ENCODE measurements at regions not wholly inside any gene's neighbourhood (a gene's known extent, or its start where the extent isn't known, plus 50 kb on each side); places are given as distances from the start of the nearest gene placed in this dataset.
A peak's percentile ranks its signal among the peaks of the same experiment; 100 is the strongest.

DNA sequence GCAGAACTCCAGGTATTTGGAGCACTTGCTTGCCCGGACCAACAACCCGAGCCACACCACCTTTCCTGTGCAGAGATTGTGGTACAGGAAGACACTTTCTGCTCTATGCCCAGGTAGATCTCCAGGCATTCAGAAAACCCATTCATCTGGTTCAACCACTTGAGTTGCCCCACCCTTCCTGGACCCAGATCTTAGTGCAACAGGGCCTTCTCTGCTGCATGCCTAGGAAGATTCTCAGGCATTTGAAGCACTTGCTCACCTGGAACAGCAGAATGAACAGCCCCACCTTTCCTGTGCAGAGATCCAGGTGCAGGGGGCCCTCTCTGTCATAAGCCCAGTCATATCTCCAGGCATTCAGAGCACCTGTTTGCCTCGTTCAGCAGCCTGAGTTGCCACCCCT lies 412.8 kb upstream of the MGAT4C start:
- H3K4me3 ChIP-seq (replicated peaks; ENCODE audit: low read depth, low read length), result no peak overlapping the region
- DNase-seq (ENCODE audit: extremely low read depth, low read depth), result no peak
- no peak for TF ChIP-seq CTCF (IDR thresholded peaks at IDR 0.05; ENCODE audit: low read depth, low read length, missing control alignments)

DNA sequence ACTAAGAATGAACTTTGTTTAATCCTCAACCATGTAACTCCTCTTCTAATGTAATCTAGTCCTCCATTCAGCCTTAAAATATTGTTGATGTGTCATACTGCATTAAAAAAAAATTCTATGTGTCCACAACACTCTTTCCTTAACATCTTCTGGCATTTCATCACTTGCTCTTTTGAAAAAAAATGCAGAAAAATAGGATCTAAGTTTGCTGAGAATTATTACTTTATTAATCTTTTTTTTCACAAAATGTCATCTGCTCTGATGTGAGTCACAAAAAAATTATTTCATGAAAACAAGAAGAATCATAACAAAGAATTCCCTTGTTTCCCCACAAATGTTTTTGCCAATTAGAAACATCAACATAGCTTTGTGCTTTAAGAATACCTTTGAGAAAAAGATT lies 410.1 kb upstream of the MGAT4C start:
- no peak for TF ChIP-seq CTCF (IDR thresholded peaks at IDR 0.05; ENCODE audit: low read depth, low read length, missing control alignments)
- H3K4me3 ChIP-seq (replicated peaks; ENCODE audit: low read depth, low read length), result no peak overlapping the region
- no peak for DNase-seq (ENCODE audit: extremely low read depth, low read depth)

GRCh38 chr12:86663716-86664115 lies 407.5 kb upstream of the MGAT4C start:
- no peak for TF ChIP-seq CTCF (IDR thresholded peaks at IDR 0.05; ENCODE audit: low read depth, low read length, missing control alignments)
- no peak overlapping the region for H3K4me3 ChIP-seq (replicated peaks; ENCODE audit: low read depth, low read length)
- no peak for DNase-seq (ENCODE audit: extremely low read depth, low read depth)

DNA sequence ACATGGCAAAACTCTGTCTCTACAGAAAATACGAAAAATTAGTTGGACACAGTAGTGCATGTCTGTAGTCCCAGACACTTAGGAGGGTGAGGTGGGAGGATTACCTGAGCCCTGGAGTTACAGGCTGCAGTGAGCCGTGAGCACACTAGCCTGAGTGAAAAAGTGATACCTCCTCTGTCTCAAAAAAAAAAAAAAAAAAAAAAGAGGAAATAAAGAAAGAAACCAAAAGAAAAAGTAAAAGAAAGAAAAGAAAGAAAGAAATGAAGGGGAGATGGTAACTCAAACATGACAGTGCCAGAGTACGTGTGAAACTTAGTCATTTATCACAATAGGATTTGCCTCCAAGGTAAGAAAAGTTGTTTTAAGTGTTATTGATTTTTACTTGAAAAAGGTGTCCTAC lies 407.0 kb upstream of the MGAT4C start:
- no peak for TF ChIP-seq CTCF (IDR thresholded peaks at IDR 0.05; ENCODE audit: low read depth, low read length, missing control alignments)
- DNase-seq (ENCODE audit: extremely low read depth, low read depth), result no peak
- no peak overlapping the region for H3K4me3 ChIP-seq (replicated peaks; ENCODE audit: low read depth, low read length)

GRCh38 chr12:86662464-86662863 lies 406.3 kb upstream of the MGAT4C start:
- no peak overlapping the region for H3K4me3 ChIP-seq (replicated peaks; ENCODE audit: low read depth, low read length)
- TF ChIP-seq CTCF (IDR thresholded peaks at IDR 0.05; ENCODE audit: low read depth, low read length, missing control alignments), result no peak
- no peak for DNase-seq (ENCODE audit: extremely low read depth, low read depth)

DNA sequence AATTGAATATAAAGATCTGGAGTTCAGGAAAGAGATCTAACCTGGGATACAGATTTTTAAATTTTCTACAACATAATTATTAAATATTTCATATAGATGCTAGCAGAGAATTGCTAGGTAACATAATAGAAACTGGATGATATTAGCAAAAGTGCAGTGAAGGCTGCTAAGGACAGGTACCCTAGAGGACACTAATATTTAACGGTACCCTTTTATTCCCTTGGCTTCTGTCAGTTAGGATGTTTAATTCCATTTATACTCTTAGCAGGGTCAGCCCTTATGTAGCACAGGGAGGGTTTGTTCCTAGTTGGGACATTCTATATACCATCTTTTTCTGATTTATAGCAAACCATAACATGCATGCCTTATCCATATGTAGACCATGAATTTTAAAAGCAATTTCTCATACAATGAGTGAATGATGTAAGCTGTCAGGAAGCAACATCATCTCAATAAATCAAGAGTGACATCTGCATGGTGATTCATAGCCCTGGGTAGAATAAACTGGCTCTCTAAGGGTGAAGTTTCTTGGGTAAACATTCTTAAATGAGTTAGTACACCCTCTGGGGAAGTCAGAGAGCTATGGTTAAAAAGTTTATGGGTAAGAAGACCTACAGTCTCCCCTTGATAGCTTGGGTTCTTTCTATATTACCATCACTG lies 404.4 kb upstream of the MGAT4C start:
- DNase-seq (ENCODE audit: extremely low read depth, low read depth), result peak; percentile 58
- H3K4me3 ChIP-seq (replicated peaks; ENCODE audit: low read depth, low read length), result no peak overlapping the region
- TF ChIP-seq CTCF (IDR thresholded peaks at IDR 0.05; ENCODE audit: low read depth, low read length, missing control alignments), result no peak

DNA sequence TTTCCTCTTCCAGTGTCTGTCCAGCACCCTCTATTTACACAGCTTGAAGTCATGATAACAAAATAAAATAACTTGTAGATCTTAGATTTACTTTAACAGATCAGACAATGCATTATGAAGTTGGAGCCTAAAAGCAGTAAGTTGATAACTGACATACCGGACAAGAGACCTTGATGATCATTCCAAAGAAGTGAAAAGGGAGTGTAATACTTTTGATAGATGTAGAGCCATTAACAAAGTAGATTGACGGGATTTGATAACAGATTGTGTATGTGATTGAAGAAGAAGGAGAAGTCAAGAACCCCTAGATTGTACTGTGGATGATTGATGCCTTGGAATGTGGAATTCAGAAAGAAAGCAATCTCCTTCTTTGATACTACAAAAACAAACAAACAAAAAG lies 403.8 kb upstream of the MGAT4C start:
- no peak for DNase-seq (ENCODE audit: extremely low read depth, low read depth)
- TF ChIP-seq CTCF (IDR thresholded peaks at IDR 0.05; ENCODE audit: low read depth, low read length, missing control alignments), result no peak
- no peak overlapping the region for H3K4me3 ChIP-seq (replicated peaks; ENCODE audit: low read depth, low read length)

Data from HFF-Myc (cell line).